PC-3 (cell line): ENCODE measurements at regions not wholly inside any gene's neighbourhood (a gene's known extent, or its start where the extent isn't known, plus 50 kb on each side); places are given as distances from the start of the nearest gene placed in this dataset.

Source experiments
- CTCF ChIP-seq: fragments of 300-600 bp; sonication (generic); conservative IDR thresholded peaks from 2 replicates; pipeline ENCODE4 v1.5.1; 2017; ENCODE audit warnings: antibody characterized with exemption, low read depth, mild to moderate bottlenecking, low read length
- EZH2 ChIP-seq: fragments of 300-600 bp; sonication (generic); IDR thresholded peaks from one replicate; pipeline ENCODE4 v1.6.1; 2017; ENCODE audit warnings: antibody characterized with exemption, mild to moderate bottlenecking, low read length; ENCODE audit not compliant: unreplicated experiment
- EZH2phosphoT487 ChIP-seq: fragments of 300-600 bp; sonication (generic); IDR thresholded peaks from 2 replicates; pipeline ENCODE4 v1.6.1; 2018; ENCODE audit warnings: mild to moderate bottlenecking, antibody characterized with exemption, low read length, borderline replicate concordance

- TF ChIP-seq CTCF (no peak), EZH2 (no peak), EZH2phosphoT487 (no peak)
Measured at GRCh38 chr4:111269439-111269838, 646.6 kb upstream of the PITX2 start.
